HG02852 (cell line): ENCODE measurements at regions not wholly inside any gene's neighbourhood (a gene's known extent, or its start where the extent isn't known, plus 50 kb on each side); places are given as distances from the start of the nearest gene placed in this dataset.

ENCODE experiments used
- ATAC-seq: cut with Tn5 transposase; IDR thresholded peaks from one replicate; pipeline ENCODE4 v1.9.1; 2021; ENCODE audit warnings: mild to moderate bottlenecking, moderate library complexity; ENCODE audit not compliant: unreplicated experiment

GRCh38 chr10:90650858-90651257 lies 207.0 kb downstream of the HTR7 start:
- ATAC-seq: no peak

GRCh38 chr10:90652519-90652918 lies 205.3 kb downstream of the HTR7 start:
- ATAC-seq: no peak

- ATAC-seq: no peak
Observed at GRCh38 chr10:90658791-90659190, 199.0 kb downstream of the HTR7 start.

- no peak for ATAC-seq
Observed at GRCh38 chr10:90665905-90666662, 191.8 kb downstream of the HTR7 start.

GRCh38 chr10:90674461-90674860 lies 183.4 kb downstream of the HTR7 start:
- no peak for ATAC-seq

GRCh38 chr10:90674928-90675327 lies 182.9 kb downstream of the HTR7 start:
- no peak for ATAC-seq

GRCh38 chr10:90675621-90676020 lies 182.2 kb downstream of the HTR7 start:
- no peak for ATAC-seq
